ENCODE measurements at regions not wholly inside any gene's neighbourhood (a gene's known extent, or its start where the extent isn't known, plus 50 kb on each side); places are given as distances from the start of the nearest gene placed in this dataset.

GRCh38 chr7:131964203-131964602 is 407.8 kb upstream of the PODXL start:
- H2AFZ ChIP-seq (ENCODE audit: low read depth, low read length): no peak overlapping the region
- no peak for TF ChIP-seq EZH2phosphoT487 (IDR thresholded peaks at IDR 0.05; ENCODE audit: low read depth)
- no peak for TF ChIP-seq CTCF (IDR thresholded peaks at IDR 0.05; ENCODE audit: low read depth, low read length)
- no peaks in the 10 kb centered on the region for H3K79me2 ChIP-seq (ENCODE audit: low read length)
- no peak overlapping the region for H3K27ac ChIP-seq (ENCODE audit: low read length)
- no peak overlapping the region for H3K4me2 ChIP-seq (ENCODE audit: low read length)
- no peaks in the 10 kb centered on the region for H4K20me1 ChIP-seq (ENCODE audit: insufficient read depth, low read length)
- no peak overlapping the region for H3K4me3 ChIP-seq (ENCODE audit: low read length)
- H3K36me3 ChIP-seq (replicated peaks; ENCODE audit: low read depth, low read length): no peaks in the 10 kb centered on the region
- peaks cover 50% of the 10 kb centered on the region; the same call in 1 of the 2 replicates for H3K27me3 ChIP-seq (ENCODE audit: low read depth, low read length)
- no peaks in the 10 kb centered on the region for H3K9me3 ChIP-seq (ENCODE audit: insufficient read depth, low read length)
- H3K9ac ChIP-seq (ENCODE audit: low read length): no peak overlapping the region
- no peaks in the 10 kb centered on the region for H3K4me1 ChIP-seq (ENCODE audit: low read length)

- Histone ChIP-seq H3K9ac (ENCODE audit: low read length) (no peak overlapping the region), H3K27me3 (ENCODE audit: low read depth, low read length) (peaks cover 43% of the 10 kb centered on the region), H3K79me2 (ENCODE audit: low read length) (no peaks in the 10 kb centered on the region), H3K27ac (ENCODE audit: low read length) (no peak overlapping the region), H3K9me3 (ENCODE audit: insufficient read depth, low read length) (no peaks in the 10 kb centered on the region), H2AFZ (ENCODE audit: low read depth, low read length) (no peak overlapping the region), H3K36me3 (replicated peaks; ENCODE audit: low read depth, low read length) (no peaks in the 10 kb centered on the region), H3K4me1 (ENCODE audit: low read length) (no peaks in the 10 kb centered on the region), H3K4me2 (ENCODE audit: low read length) (no peak overlapping the region), H3K4me3 (ENCODE audit: low read length) (no peak overlapping the region), H4K20me1 (ENCODE audit: insufficient read depth, low read length) (no peaks in the 10 kb centered on the region)
- TF ChIP-seq CTCF (IDR thresholded peaks at IDR 0.05; ENCODE audit: low read depth, low read length): no peak
- TF ChIP-seq EZH2phosphoT487 (IDR thresholded peaks at IDR 0.05; ENCODE audit: low read depth): no peak
Measured at GRCh38 chr7:131961054-131961680, 404.7 kb upstream of the PODXL start.

DNA sequence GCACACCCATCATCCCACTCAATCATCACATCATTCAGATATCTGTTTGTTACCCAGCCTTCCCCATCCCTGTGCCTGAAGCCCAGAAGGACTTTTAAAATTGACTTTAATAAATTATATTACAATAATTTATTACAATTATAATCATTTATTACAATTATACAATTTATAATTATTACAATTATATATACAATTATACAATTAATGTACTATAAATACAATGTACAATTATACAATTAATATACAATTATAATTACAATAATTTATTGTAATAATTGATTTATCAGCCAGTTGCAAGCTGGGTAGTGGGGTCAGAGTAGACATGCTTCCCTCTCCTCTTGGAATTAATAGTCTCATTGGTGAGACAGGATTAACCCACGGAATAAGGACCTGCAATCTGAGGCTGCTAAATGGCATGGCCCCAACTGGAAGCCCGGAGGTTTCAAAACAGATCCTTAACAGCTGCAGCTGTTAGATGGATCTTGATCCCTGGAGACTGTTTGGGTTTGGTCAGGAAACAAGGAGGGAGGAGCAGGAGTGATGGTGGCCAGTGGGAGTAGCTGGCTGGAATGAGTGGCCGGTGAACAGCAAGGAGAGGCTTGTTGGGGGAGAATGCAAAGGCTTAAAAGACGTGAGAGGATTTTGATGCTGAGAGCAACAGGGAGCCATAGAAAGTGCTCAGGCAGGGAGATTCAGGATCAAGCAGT is 402.8 kb upstream of the PODXL start:
- TF ChIP-seq CTCF (IDR thresholded peaks at IDR 0.05; ENCODE audit: low read depth, low read length) (no peak), EZH2phosphoT487 (IDR thresholded peaks at IDR 0.05; ENCODE audit: low read depth) (no peak)
- no peak overlapping the region for H3K4me3 ChIP-seq (ENCODE audit: low read length)

DNA sequence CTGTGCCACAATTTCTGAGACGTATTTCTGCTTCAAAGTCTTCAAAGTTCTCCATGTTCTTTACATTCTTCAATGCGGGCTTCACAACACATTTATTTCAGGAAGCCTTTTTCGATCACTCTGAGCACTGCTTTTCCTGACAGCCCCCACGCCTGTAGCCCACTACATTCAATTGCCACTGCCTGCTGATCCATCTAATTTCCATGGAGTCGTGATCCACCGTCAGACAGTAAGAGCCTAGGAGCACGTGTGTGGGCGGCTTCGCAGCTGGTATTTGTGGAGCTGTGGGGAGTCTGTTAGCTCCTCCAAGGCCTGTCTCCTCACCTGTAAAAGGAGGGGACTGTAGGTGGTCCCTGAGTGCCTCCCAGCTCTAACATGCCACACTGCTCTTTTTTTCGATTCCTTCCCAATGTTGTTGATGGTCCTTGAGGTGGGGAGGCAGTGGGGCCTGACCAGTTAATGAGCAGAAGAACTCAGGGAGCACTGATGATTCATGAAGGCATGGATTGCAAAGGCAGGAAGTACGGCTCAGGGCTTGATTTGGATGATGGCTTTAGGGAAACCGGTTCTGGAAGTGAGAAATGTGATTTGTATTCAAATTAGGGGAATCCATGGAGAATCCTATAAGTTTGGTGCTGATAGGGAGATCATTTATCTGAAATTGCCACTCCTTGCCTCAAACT is 401.1 kb upstream of the PODXL start:
- no peak overlapping the region for H3K27ac ChIP-seq (ENCODE audit: low read length)
- no peak overlapping the region for H3K4me3 ChIP-seq (ENCODE audit: low read length)
- peaks cover 29% of the 10 kb centered on the region for H3K27me3 ChIP-seq (ENCODE audit: low read depth, low read length)
- no peaks in the 10 kb centered on the region for H3K36me3 ChIP-seq (replicated peaks; ENCODE audit: low read depth, low read length)
- no peak overlapping the region for H2AFZ ChIP-seq (ENCODE audit: low read depth, low read length)
- no peaks in the 10 kb centered on the region for H3K4me1 ChIP-seq (ENCODE audit: low read length)
- H3K4me2 ChIP-seq (ENCODE audit: low read length): no peak overlapping the region
- H3K9me3 ChIP-seq (ENCODE audit: insufficient read depth, low read length): no peaks in the 10 kb centered on the region
- H4K20me1 ChIP-seq (ENCODE audit: insufficient read depth, low read length): no peaks in the 10 kb centered on the region
- TF ChIP-seq CTCF (IDR thresholded peaks at IDR 0.05; ENCODE audit: low read depth, low read length): no peak
- H3K9ac ChIP-seq (ENCODE audit: low read length): no peak overlapping the region
- no peaks in the 10 kb centered on the region for H3K79me2 ChIP-seq (ENCODE audit: low read length)

More for the DNA sequence above, 402.8 kb upstream of the PODXL start:
- H3K9me3 ChIP-seq (ENCODE audit: insufficient read depth, low read length): no peaks in the 10 kb centered on the region
- H3K9ac ChIP-seq (ENCODE audit: low read length): no peak overlapping the region
- no peak overlapping the region for H3K27ac ChIP-seq (ENCODE audit: low read length)
- no peaks in the 10 kb centered on the region for H3K36me3 ChIP-seq (replicated peaks; ENCODE audit: low read depth, low read length)
- peaks cover 31% of the 10 kb centered on the region for H3K27me3 ChIP-seq (ENCODE audit: low read depth, low read length)
- H3K79me2 ChIP-seq (ENCODE audit: low read length): no peaks in the 10 kb centered on the region
- H3K4me1 ChIP-seq (ENCODE audit: low read length): no peaks in the 10 kb centered on the region
- H2AFZ ChIP-seq (ENCODE audit: low read depth, low read length): no peak overlapping the region
- no peaks in the 10 kb centered on the region for H4K20me1 ChIP-seq (ENCODE audit: insufficient read depth, low read length)
- no peak overlapping the region for H3K4me2 ChIP-seq (ENCODE audit: low read length)

All from OCI-LY3 (cell line).